Effector memory CD8-positive, alpha-beta T cell (primary cell): ENCODE measurements at regions not wholly inside any gene's neighbourhood (a gene's known extent, or its start where the extent isn't known, plus 50 kb on each side); places are given as distances from the start of the nearest gene placed in this dataset.

ENCODE experiments used
- ATAC-seq: fragments of 150-1000 bp; cut with Tn5 transposase; replicated peaks from 2 replicates; pipeline ENCODE4 v1.10.0; 2021; ENCODE audit warnings: mild to moderate bottlenecking, moderate library complexity
- DNase-seq, 3 experiments: peaks; one replicate each; pipeline ENCODE4 v3.0.0; 2021
- H3K27ac Mint-ChIP-seq, 2 donors: one replicate each; pipeline ENCODE4 v1.8.0; 2022; ENCODE audit warnings: mild to moderate bottlenecking in 2 of 2, mixed read lengths in 2 of 2, moderate library complexity in 2 of 2
- H3K27me3 Mint-ChIP-seq, 2 donors: one replicate each; pipeline ENCODE4 v1.8.0; 2022; ENCODE audit warnings: mixed read lengths in 2 of 2
- H3K36me3 Mint-ChIP-seq: one replicate; pipeline ENCODE4 v1.8.0; 2022; ENCODE audit warnings: mild to moderate bottlenecking, moderate library complexity, mixed read lengths; ENCODE audit not compliant: insufficient read depth
- H3K4me1 Mint-ChIP-seq, 2 donors: one replicate each; pipeline ENCODE4 v1.8.0; 2022; ENCODE audit warnings: low read depth in 2 of 2, mixed read lengths in 2 of 2
- H3K4me3 Mint-ChIP-seq, 2 donors: one replicate each; pipeline ENCODE4 v1.8.0; 2022; ENCODE audit warnings: mild to moderate bottlenecking in 2 of 2, mixed read lengths in 2 of 2, moderate library complexity in 2 of 2
- H3K9me3 Mint-ChIP-seq, 2 donors: one replicate each; pipeline ENCODE4 v1.8.0; 2022; ENCODE audit warnings: mixed read lengths in 2 of 2

GRCh38 chr2:23073671-23074070 is 311.3 kb upstream of the KLHL29 start:
- ATAC-seq (no peak), DNase-seq (no peak)
- no peaks in the 10 kb centered on the region for H3K27me3 Mint-ChIP-seq
- H3K36me3 Mint-ChIP-seq = no peaks in the 10 kb centered on the region
- H3K27ac Mint-ChIP-seq = no peak overlapping the region
- no peak overlapping the region for H3K4me3 Mint-ChIP-seq
- peaks cover 3 to 8% of the 10 kb centered on the region in 2 donors for H3K9me3 Mint-ChIP-seq
- no peaks in the 10 kb centered on the region for H3K4me1 Mint-ChIP-seq

DNA sequence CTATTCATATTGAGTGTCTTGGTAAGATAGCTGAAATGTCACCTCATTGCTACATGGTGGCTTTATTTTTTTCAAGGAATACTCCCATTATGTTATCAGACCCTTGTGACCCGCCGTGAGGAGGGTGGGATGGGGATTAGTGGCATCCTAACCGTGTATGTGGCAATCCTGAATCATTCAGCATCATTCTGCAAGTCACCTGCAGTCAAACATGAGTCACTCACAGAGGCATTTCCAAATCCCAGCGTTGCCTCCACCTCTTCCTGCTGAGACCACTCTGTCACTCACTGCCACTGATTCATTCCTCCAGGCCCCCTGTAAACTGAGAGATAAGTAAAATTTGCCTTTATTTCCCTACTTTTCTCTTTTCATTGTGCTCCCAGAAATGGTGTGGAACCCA is 307.4 kb upstream of the KLHL29 start:
- DNase-seq (no peak), ATAC-seq (no peak)
- Mint-ChIP-seq H3K4me1 (no peaks in the 10 kb centered on the region), H3K4me3 (no peak overlapping the region), H3K27ac (no peak overlapping the region), H3K27me3 (no peaks in the 10 kb centered on the region), H3K36me3 (no peaks in the 10 kb centered on the region), H3K9me3 (peaks cover 0 to 2% of the 10 kb centered on the region in 2 donors)

- H3K27ac Mint-ChIP-seq = no peak overlapping the region
These were observed 306.1 kb upstream of the KLHL29 start for GRCh38 chr2:23078784-23079434.

DNA sequence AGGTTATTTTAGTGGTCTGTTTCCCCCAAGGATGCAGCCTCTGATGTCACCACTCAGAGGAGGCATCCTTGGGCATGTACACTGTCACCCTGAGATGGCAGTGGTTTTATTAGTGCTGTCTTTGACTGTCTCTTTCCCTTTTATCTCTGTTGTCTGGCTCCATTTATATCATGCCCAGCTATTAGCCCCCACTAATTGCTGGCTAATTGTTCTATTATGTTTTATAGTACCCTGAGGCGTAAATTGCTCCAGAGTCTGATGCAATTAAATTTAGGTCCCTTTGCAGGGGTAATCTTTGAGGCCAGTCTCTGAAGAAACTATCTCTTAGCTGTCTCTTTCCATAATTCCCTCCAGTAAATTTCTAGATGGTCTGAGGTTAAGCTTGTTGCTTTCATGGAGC is 301.0 kb upstream of the KLHL29 start:
- no peak for ATAC-seq
- H3K36me3 Mint-ChIP-seq = no peaks in the 10 kb centered on the region
- H3K4me1 Mint-ChIP-seq = no peaks in the 10 kb centered on the region
- no peak for DNase-seq
- H3K27ac Mint-ChIP-seq = no peak overlapping the region
- H3K4me3 Mint-ChIP-seq = no peak overlapping the region
- no peaks in the 10 kb centered on the region for H3K27me3 Mint-ChIP-seq
- H3K9me3 Mint-ChIP-seq = peaks cover 5 to 26% of the 10 kb centered on the region in 2 donors

More at GRCh38 chr2:23078784-23079434, 306.1 kb upstream of the KLHL29 start:
- peaks cover 0 to 14% of the 10 kb centered on the region in 2 donors for H3K9me3 Mint-ChIP-seq
- H3K36me3 Mint-ChIP-seq = no peaks in the 10 kb centered on the region
- no peaks in the 10 kb centered on the region for H3K4me1 Mint-ChIP-seq
- H3K27me3 Mint-ChIP-seq = no peaks in the 10 kb centered on the region
- no peak for DNase-seq
- no peak for ATAC-seq
- no peak overlapping the region for H3K4me3 Mint-ChIP-seq

GRCh38 chr2:23091019-23091418 is 294.0 kb upstream of the KLHL29 start:
- no peak overlapping the region for H3K27ac Mint-ChIP-seq
- peaks cover 11 to 19% of the 10 kb centered on the region in 2 donors for H3K9me3 Mint-ChIP-seq
- no peaks in the 10 kb centered on the region for H3K4me1 Mint-ChIP-seq
- DNase-seq (no peak), ATAC-seq (no peak)
- no peaks in the 10 kb centered on the region for H3K27me3 Mint-ChIP-seq
- H3K4me3 Mint-ChIP-seq = no peak overlapping the region
- no peaks in the 10 kb centered on the region for H3K36me3 Mint-ChIP-seq

- no peaks in the 10 kb centered on the region for H3K4me1 Mint-ChIP-seq
- no peaks in the 10 kb centered on the region for H3K27me3 Mint-ChIP-seq
- no peak overlapping the region for H3K27ac Mint-ChIP-seq
- peaks cover 8 to 19% of the 10 kb centered on the region in 2 donors for H3K9me3 Mint-ChIP-seq
- H3K4me3 Mint-ChIP-seq = no peak overlapping the region
- no peaks in the 10 kb centered on the region for H3K36me3 Mint-ChIP-seq
- DNase-seq = no peak
- ATAC-seq = no peak
These were observed 293.1 kb upstream of the KLHL29 start for GRCh38 chr2:23091900-23092299.

DNA sequence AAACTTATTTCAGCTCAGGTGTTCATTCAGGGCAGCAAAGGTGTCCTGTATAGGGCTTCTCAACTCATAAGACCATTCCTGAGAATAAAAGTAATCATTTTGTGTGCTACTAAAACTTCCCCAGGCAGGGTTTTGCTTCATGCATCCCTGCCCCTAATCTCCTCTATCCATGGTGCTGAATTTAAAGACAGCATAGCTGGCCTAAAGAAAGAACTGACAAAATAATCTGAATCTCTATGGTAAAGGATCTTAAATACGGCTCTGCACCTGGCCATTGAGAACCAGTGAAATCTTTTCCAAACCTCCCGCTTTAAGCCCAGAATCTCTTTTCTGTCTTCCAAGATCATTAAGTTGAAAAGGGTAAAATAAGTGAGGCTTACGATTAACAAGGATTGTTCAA is 292.1 kb upstream of the KLHL29 start:
- H3K4me3 Mint-ChIP-seq = no peak overlapping the region
- H3K27me3 Mint-ChIP-seq = no peaks in the 10 kb centered on the region
- ATAC-seq (no peak), DNase-seq (no peak)
- H3K27ac Mint-ChIP-seq = no peak overlapping the region
- H3K4me1 Mint-ChIP-seq = no peaks in the 10 kb centered on the region
- no peaks in the 10 kb centered on the region for H3K36me3 Mint-ChIP-seq
- peaks cover 6 to 16% of the 10 kb centered on the region in 2 donors for H3K9me3 Mint-ChIP-seq

DNA sequence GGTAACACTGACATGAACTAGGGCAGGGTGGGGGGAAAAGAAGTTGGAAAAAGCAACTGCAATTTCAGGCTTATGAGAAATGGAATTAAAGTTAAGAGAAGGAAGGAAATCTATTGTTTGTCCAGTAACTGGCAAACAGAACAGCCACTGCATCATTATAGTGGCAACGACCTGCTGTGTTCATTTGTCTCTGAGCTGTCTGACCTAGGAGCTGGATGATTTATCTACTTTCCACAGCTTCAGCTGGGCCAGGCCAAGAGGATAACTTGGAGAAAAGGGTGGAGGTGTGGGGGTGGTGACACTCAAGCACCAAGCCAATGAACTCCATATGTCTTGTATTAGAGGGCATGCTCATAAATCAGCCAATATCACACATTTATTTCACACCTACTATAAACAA is 291.5 kb upstream of the KLHL29 start:
- ATAC-seq = no peak
- H3K36me3 Mint-ChIP-seq = no peaks in the 10 kb centered on the region

GRCh38 chr2:23096906-23097602 is 287.9 kb upstream of the KLHL29 start:
- H3K36me3 Mint-ChIP-seq = no peaks in the 10 kb centered on the region
- ATAC-seq (no peak), DNase-seq (no peak)
- peaks cover 0 to 14% of the 10 kb centered on the region in 2 donors for H3K9me3 Mint-ChIP-seq
- no peak overlapping the region for H3K4me3 Mint-ChIP-seq
- no peak overlapping the region for H3K27ac Mint-ChIP-seq
- H3K27me3 Mint-ChIP-seq = no peaks in the 10 kb centered on the region
- H3K4me1 Mint-ChIP-seq = no peaks in the 10 kb centered on the region

More for the DNA sequence above, 291.5 kb upstream of the KLHL29 start:
- H3K4me3 Mint-ChIP-seq = no peak overlapping the region
- H3K9me3 Mint-ChIP-seq = peaks cover 6 to 14% of the 10 kb centered on the region in 2 donors
- no peak overlapping the region for H3K27ac Mint-ChIP-seq
- no peak for DNase-seq
- no peaks in the 10 kb centered on the region for H3K27me3 Mint-ChIP-seq
- no peaks in the 10 kb centered on the region for H3K4me1 Mint-ChIP-seq

DNA sequence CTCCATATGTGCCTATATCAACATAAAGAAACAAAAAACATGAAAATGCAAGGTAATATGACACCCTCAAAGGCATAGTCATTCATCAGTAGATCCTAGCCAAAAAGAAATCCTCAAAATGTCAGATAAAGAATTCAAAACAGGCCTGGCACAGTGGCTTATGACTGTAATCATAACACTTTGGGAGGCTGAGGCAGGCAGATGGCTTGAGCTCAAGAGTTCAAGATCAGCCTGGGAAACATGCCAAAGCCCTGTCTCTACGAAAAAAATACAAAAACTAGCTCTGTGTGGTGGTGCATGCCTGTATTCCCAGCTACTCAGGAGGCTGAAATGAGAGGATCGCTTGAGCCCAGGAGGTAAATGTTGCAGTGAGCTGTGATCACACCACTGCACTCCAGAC is 284.6 kb upstream of the KLHL29 start:
- no peaks in the 10 kb centered on the region for H3K36me3 Mint-ChIP-seq
- no peak overlapping the region for H3K4me3 Mint-ChIP-seq
- H3K27ac Mint-ChIP-seq = no peak overlapping the region
- peaks cover 0 to 6% of the 10 kb centered on the region in 2 donors for H3K9me3 Mint-ChIP-seq
- DNase-seq (no peak), ATAC-seq (no peak)
- no peaks in the 10 kb centered on the region for H3K4me1 Mint-ChIP-seq
- no peaks in the 10 kb centered on the region for H3K27me3 Mint-ChIP-seq

GRCh38 chr2:23106242-23106785 is 278.7 kb upstream of the KLHL29 start:
- H3K9me3 Mint-ChIP-seq = no peaks in the 10 kb centered on the region
- H3K4me3 Mint-ChIP-seq = no peak overlapping the region
- H3K4me1 Mint-ChIP-seq = no peaks in the 10 kb centered on the region
- no peak overlapping the region for H3K27ac Mint-ChIP-seq
- H3K27me3 Mint-ChIP-seq = no peaks in the 10 kb centered on the region
- H3K36me3 Mint-ChIP-seq = no peaks in the 10 kb centered on the region
- no peak for ATAC-seq
- DNase-seq = no peak

DNA sequence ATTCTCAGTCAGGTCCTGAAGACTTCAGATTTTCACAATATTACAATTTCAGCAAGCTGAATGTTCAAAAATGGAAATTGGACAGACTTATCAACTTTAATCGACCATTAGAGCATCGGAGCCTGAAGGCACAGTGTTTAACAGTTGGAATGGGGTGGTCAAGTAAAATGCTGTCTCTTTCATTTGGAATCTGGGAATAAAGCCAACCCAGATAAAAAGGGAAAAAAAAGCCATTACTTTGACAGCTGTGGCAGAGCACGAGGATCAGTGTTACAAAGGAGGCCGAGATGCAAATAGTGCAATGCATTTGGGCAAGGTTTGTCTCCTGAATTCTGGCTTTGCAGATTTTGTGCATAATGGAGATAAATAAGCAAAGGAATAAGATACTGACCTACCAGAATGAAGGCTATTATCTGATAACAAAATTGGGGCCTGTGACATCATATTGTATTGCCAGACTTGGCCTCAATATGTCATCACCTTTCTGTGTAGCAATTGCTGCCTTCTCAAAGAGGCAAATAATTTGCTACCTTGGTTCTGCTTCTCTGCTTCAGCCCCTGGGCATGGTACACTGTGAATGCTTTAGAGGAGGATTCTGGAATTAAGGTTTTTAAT is 277.5 kb upstream of the KLHL29 start:
- Mint-ChIP-seq H3K36me3 (no peaks in the 10 kb centered on the region), H3K27ac (no peak overlapping the region), H3K4me1 (no peaks in the 10 kb centered on the region), H3K27me3 (no peaks in the 10 kb centered on the region), H3K9me3 (no peaks in the 10 kb centered on the region), H3K4me3 (no peak overlapping the region)
- no peak for ATAC-seq
- DNase-seq = no peak

GRCh38 chr2:23111263-23111662 is 273.7 kb upstream of the KLHL29 start:
- Mint-ChIP-seq H3K27me3 (no peaks in the 10 kb centered on the region), H3K9me3 (no peaks in the 10 kb centered on the region), H3K4me3 (no peak overlapping the region), H3K4me1 (no peaks in the 10 kb centered on the region), H3K36me3 (no peaks in the 10 kb centered on the region), H3K27ac (no peak overlapping the region)
- DNase-seq (no peak), ATAC-seq (no peak)

DNA sequence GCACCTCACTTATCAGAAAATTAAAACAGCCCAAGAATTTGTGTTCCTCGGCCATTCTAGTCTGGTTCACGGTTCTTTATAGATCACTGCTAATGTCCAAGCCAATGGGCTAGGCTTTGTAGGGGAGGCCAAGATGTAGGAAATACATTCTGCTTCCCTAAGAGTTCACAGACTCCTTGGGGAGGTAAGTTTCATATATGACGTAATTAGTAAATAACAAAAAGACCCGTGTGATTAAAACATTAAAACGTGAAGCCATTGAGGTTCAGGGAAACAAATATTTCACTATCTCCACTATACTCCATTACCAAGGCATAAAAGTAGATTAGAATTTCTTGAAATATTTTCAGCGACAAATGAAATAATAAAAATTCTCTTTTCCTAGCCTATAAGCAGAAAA is 272.5 kb upstream of the KLHL29 start:
- Mint-ChIP-seq H3K27me3 (no peaks in the 10 kb centered on the region), H3K36me3 (no peaks in the 10 kb centered on the region), H3K4me1 (no peaks in the 10 kb centered on the region), H3K4me3 (no peak overlapping the region), H3K27ac (no peak overlapping the region), H3K9me3 (no peaks in the 10 kb centered on the region)
- no peak for DNase-seq
- ATAC-seq = no peak
